HG03354 (cell line): ENCODE measurements at regions not wholly inside any gene's neighbourhood (a gene's known extent, or its start where the extent isn't known, plus 50 kb on each side); places are given as distances from the start of the nearest gene placed in this dataset.
"Not testable (repeated sequence)": the region's sequence is repeated elsewhere in the genome, so short reads cannot be mapped to it uniquely, and the experiment has no call there.

Source experiments
- ATAC-seq: cut with Tn5 transposase; IDR thresholded peaks from one replicate; pipeline ENCODE4 v1.9.1; 2021; ENCODE audit warnings: mild to moderate bottlenecking; ENCODE audit not compliant: unreplicated experiment, poor library complexity, severe bottlenecking

- ATAC-seq, result no peak
Measured at GRCh38 chr4:171239196-171239595, 574.0 kb upstream of the GALNTL6 start.

GRCh38 chr4:171235521-171235920, 577.7 kb upstream of the GALNTL6 start:
- no peak for ATAC-seq

DNA sequence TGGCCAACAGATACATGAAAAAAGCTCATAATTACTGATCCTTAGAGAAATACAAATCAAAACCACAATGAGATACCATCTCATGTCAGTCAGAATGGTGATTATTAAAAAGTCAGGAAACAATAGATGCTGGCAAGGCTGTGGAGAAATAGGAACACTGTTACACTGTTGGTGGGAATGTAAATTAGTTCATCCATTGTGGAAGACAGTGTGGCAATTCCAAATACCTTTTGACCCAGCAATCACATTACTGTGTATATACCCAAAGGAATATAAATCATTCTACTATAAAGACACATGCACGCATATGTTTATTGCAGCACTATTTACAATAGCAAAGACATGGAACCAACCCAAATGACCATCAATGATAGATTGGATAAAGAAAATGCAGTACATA, 583.9 kb upstream of the GALNTL6 start:
- not testable (repeated sequence) for ATAC-seq

GRCh38 chr4:171221181-171221580, 592.0 kb upstream of the GALNTL6 start:
- no peak for ATAC-seq

GRCh38 chr4:171203425-171203824, 609.8 kb upstream of the GALNTL6 start:
- no peak for ATAC-seq

DNA sequence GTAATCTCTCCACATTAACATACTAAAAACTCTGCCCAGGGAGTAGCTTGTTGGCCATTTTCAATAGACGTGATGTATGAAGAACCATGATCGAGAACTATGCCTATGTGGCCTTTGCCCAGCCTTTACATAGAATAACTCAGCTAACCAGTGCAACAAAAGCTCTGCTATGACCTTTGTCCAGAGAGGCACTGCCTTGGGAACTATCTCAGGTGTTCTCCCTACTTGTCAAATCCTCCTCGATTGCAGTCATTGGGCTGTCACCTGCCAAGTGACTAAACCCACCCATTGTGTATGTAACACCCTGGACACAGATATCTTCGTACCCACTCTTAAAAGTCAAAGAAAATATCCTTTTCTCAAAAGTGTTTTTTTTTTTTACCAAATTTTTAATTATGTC, 610.3 kb upstream of the GALNTL6 start:
- ATAC-seq, result no peak

GRCh38 chr4:171186700-171187099, 626.5 kb upstream of the GALNTL6 start:
- ATAC-seq, result no peak

GRCh38 chr4:171181090-171181489, 632.1 kb upstream of the GALNTL6 start:
- ATAC-seq, result no peak

DNA sequence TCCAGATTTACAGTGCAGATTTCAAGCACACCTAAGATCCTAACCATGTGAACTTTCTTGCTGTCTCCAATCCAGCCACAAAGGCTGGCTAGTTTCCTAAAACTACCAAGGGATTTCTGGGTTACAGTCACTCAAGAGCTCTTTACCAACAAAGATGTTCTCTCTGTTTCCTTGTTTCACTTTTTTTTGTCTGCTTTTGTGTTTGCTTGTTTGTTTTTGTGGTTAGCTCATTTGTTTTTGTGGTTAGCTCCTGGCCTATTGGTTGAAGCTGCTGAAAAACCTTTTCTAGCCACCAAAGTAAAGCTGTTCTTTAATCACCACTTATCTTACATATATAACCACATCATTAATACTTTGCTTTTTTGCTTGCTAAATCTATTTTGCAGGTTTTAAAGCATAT, 642.5 kb upstream of the GALNTL6 start:
- ATAC-seq, result no peak

DNA sequence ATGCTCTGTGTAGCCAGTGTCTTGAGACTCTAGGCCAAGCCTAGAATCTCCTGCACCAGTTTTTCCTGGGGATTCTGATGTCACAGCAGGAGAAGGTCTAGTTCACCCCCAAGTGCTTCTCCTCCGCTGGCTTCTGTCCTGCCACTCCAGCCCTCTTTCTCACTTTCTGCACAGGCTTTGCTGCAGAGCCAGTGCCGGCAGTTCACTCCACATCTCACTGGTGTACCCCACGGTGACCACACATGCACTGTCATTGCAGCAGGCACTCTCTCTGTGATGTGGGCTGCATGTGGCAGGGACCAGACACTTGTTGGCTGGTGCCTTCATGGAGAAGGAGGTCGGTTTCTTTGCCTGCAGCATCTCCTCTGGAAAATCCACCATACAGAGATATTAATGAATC, 643.8 kb upstream of the GALNTL6 start:
- no peak for ATAC-seq

DNA sequence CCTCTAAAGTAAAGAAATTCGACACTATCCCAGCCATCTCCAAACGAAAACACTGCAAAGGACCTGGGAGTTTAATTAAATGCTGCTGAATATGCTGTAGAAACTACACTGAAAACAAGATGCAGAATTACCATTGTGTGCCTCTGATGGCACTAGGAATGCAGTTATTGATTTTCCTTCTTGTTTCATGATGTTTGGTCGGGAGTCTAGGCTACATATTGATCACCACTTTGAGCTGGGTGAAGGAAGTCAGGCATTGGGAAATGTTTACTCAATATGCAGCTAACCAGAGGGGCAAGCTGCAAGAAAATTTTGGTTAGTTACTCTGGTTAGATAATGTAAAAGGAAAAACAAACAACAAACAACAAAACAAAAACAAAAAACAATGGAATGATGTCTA, 650.7 kb upstream of the GALNTL6 start:
- ATAC-seq, result no peak

DNA sequence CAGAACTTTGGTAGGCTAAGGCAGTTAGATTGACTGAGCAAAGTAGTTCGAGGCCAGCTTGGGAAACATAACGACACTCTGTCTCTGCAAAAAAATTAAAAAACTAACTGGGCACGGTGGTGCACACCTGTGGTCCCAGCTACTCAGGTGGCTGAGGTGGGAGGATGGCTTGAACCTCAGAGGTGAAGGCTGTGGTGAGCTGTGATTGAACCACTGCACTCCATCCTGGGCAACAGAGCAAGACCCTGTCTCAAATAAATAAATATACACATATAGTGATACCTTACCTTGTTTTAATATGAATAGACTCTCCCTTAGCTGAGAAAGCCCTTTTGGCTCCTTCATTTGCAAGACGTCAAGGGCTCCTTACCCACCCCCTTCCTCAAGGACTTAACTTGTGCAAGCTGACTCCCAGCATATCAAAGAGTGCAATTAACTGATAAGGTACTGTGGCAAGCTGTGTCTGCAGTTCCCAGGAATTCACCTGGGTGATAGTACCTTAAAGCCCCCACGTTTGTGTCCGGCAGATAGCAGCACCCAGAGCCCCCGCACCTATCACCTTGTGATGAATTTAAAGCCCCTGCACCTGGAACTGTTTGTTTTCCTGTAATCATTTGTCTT, 655.6 kb upstream of the GALNTL6 start:
- ATAC-seq, result no peak

DNA sequence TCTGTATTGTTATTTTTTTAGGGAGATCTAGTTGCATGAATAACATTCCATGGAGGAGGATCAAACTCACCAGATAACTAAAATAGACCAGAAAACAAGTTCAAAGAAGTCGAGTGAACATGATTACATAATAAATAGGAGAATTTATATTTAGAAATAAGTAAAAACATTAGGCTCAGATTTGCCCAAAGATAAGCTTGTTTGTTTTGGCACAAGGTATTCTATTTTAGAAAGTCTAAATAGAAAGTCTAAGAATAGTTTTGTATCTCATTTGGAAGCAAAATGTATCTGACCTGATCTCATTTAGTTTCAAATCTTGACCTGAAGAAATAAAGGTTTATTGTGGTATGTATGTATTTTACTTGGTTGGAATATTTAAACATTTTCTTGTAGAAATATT, 670.6 kb upstream of the GALNTL6 start:
- ATAC-seq, result no peak

GRCh38 chr4:171142045-171142444, 671.2 kb upstream of the GALNTL6 start:
- no peak for ATAC-seq

- ATAC-seq, result no peak
Measured at GRCh38 chr4:171130256-171130801, 682.9 kb upstream of the GALNTL6 start.

DNA sequence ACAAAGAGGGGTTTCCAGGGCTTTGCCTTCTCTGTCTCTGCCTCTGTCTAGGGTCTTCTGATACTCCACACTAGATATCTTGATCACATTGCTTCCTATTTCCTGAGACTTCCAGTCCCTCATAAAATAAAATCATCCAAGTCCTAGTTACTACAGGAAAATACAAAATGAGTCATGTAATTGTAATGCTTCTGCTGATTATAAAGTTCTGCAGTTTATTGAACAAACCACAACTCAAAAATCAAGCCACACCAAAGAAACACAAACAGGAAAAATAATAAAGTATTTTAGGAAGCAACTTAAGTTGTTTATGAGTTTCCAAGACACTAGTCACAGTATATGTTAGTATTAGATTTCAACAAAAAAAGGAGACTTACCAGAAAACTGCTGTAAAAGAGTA, 695.1 kb upstream of the GALNTL6 start:
- no peak for ATAC-seq

GRCh38 chr4:171117457-171117856, 695.7 kb upstream of the GALNTL6 start:
- no peak for ATAC-seq

DNA sequence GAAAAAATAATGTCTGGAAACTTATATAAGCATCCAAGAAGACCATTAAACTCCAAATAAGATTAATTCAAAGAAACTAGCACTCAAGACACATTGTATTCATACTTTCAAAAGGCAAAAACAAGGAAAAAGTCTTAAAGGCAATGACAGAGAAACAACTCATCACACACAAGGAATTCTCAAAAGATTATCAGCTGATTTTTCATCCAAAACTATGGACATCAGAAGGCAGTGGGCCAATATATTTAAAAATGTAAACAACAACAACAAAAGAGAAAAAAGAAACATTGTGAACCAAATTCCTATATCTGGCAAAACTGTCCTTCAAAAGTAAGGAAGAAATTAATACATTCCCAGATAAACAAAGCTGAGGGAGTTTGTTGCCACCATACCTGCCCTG, 711.4 kb upstream of the GALNTL6 start:
- ATAC-seq, result no peak

DNA sequence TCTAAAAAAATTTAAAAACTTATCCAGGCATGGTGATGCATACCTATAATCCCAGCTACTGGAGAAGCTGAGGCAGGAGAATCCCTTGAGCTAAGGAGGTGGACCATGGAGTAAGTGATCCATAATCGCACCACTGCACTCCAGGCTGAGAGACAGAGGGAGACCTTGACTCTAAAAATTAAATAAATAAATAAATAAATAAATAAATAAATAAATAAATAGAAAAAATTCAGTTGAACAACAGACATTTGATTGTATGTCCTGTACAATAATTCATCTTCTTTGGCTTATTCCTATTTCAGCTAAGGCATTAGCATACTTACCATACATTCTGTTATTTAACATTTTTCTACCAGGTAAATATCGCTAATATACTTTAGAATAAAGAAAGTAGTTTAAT, 726.1 kb upstream of the GALNTL6 start:
- ATAC-seq, result no peak

GRCh38 chr4:171067422-171067821, 745.8 kb upstream of the GALNTL6 start:
- ATAC-seq, result no peak

GRCh38 chr4:171049380-171049779, 763.8 kb upstream of the GALNTL6 start:
- no peak for ATAC-seq

GRCh38 chr4:171042989-171043524, 770.1 kb upstream of the GALNTL6 start:
- no peak for ATAC-seq
